ENCODE measurements at regions not wholly inside any gene's neighbourhood (a gene's known extent, or its start where the extent isn't known, plus 50 kb on each side); places are given as distances from the start of the nearest gene placed in this dataset.

- Mint-ChIP-seq H3K4me1 (peaks cover 0 to 1% (median 0%) of the 10 kb centered on the region in 4 donors), H3K4me3 (no peak overlapping the region), H3K27me3 (peaks cover 29 to 41% of the 10 kb centered on the region in 2 donors), H3K36me3 (no peaks in the 10 kb centered on the region), H3K27ac (peak overlapping the region in 1 of 7 donors; percentile 25), H3K9me3 (peaks cover 0 to 2% (median 0%) of the 10 kb centered on the region in 8 donors)
- POLR2A ChIA-PET (ENCODE audit: partially characterized antibody): no interaction called here
- Histone ChIP-seq H3K27ac (ENCODE audit: low read depth, low read length) (no peak overlapping the region), H3K9me3 (ENCODE audit: control insufficient read depth in 1 of 2, low read length in 2 of 2) (no peaks in the 10 kb centered on the region), H3K4me3 (ENCODE audit: low read length in 2 of 2) (no peak overlapping the region), H3K27me3 (ENCODE audit: insufficient read depth, low read length) (peaks cover 12% of the 10 kb centered on the region), H3K36me3 (ENCODE audit: insufficient read depth, low read length) (no peaks in the 10 kb centered on the region), H3K4me1 (ENCODE audit: insufficient read depth, low read length) (no peaks in the 10 kb centered on the region)
- DNase-seq: no peak
- intact Hi-C loops (cut with micrococcal nuclease): no loop called here
- CTCF ChIA-PET (ENCODE audit: partially characterized antibody): no interaction called here
Observed at GRCh38 chr20:59441306-59441705, 140.9 kb downstream of the EDN3 start.

- no peaks in the 10 kb centered on the region for H3K9me3 ChIP-seq (ENCODE audit: control insufficient read depth in 1 of 2, low read length in 2 of 2)
- H3K4me3 ChIP-seq (ENCODE audit: low read length in 2 of 2): no peak overlapping the region
- no peak overlapping the region for H3K4me3 Mint-ChIP-seq
- H3K36me3 Mint-ChIP-seq: no peaks in the 10 kb centered on the region
- peaks cover 37 to 41% of the 10 kb centered on the region in 2 donors for H3K27me3 Mint-ChIP-seq
- H3K4me1 Mint-ChIP-seq: peaks cover 0 to 1% (median 0%) of the 10 kb centered on the region in 4 donors
- no peak overlapping the region for H3K27ac Mint-ChIP-seq
- intact Hi-C loops (cut with micrococcal nuclease): no loop called here
- H3K27me3 ChIP-seq (ENCODE audit: insufficient read depth, low read length): peaks cover 15% of the 10 kb centered on the region
- POLR2A ChIA-PET (ENCODE audit: partially characterized antibody): no interaction called here
- H3K36me3 ChIP-seq (ENCODE audit: insufficient read depth, low read length): no peaks in the 10 kb centered on the region
- no peak overlapping the region for H3K27ac ChIP-seq (ENCODE audit: low read depth, low read length)
- no peak for DNase-seq
- H3K4me1 ChIP-seq (ENCODE audit: insufficient read depth, low read length): no peaks in the 10 kb centered on the region
- CTCF ChIA-PET (ENCODE audit: partially characterized antibody): no interaction called here
- peaks cover 0 to 2% (median 0%) of the 10 kb centered on the region in 8 donors for H3K9me3 Mint-ChIP-seq
Observed at GRCh38 chr20:59441860-59442810, 141.7 kb downstream of the EDN3 start.

GRCh38 chr20:59443550-59443949 lies 143.1 kb downstream of the EDN3 start:
- CTCF ChIA-PET (ENCODE audit: partially characterized antibody): no interaction called here
- no peak overlapping the region for H3K27ac Mint-ChIP-seq
- Histone ChIP-seq H3K36me3 (ENCODE audit: insufficient read depth, low read length) (no peaks in the 10 kb centered on the region), H3K27me3 (ENCODE audit: insufficient read depth, low read length) (peaks cover 15% of the 10 kb centered on the region), H3K4me1 (ENCODE audit: insufficient read depth, low read length) (no peaks in the 10 kb centered on the region), H3K27ac (ENCODE audit: low read depth, low read length) (no peak overlapping the region), H3K9me3 (ENCODE audit: control insufficient read depth in 1 of 2, low read length in 2 of 2) (no peaks in the 10 kb centered on the region), H3K4me3 (ENCODE audit: low read length in 2 of 2) (no peak overlapping the region)
- no peak for DNase-seq
- no peaks in the 10 kb centered on the region for H3K36me3 Mint-ChIP-seq
- peaks cover 0 to 2% (median 0%) of the 10 kb centered on the region in 8 donors for H3K9me3 Mint-ChIP-seq
- intact Hi-C loops (cut with micrococcal nuclease): no loop called here
- peaks cover 48 to 51% of the 10 kb centered on the region in 2 donors for H3K27me3 Mint-ChIP-seq
- POLR2A ChIA-PET (ENCODE audit: partially characterized antibody): no interaction called here
- peaks cover 0 to 1% (median 0%) of the 10 kb centered on the region in 4 donors for H3K4me1 Mint-ChIP-seq
- H3K4me3 Mint-ChIP-seq: no peak overlapping the region

- ChIA-PET POLR2A (ENCODE audit: partially characterized antibody) (interaction anchor here (1.0 kb wide), 1 partner anchor 9 kb away, joined by 6 read pairs; no protein-coding TSS in a partner anchor), CTCF (ENCODE audit: partially characterized antibody) (interaction anchor here (1.1 kb wide), 1 partner anchor 9 kb away, joined by 3 read pairs; no protein-coding TSS in a partner anchor)
- H3K4me1 Mint-ChIP-seq: peaks cover 0 to 1% (median 0%) of the 10 kb centered on the region in 4 donors
- H3K27me3 ChIP-seq (ENCODE audit: insufficient read depth, low read length): peaks cover 15% of the 10 kb centered on the region
- peaks cover 0 to 2% (median 0%) of the 10 kb centered on the region in 8 donors for H3K9me3 Mint-ChIP-seq
- H3K36me3 Mint-ChIP-seq: no peaks in the 10 kb centered on the region
- H3K4me1 ChIP-seq (ENCODE audit: insufficient read depth, low read length): no peaks in the 10 kb centered on the region
- peaks cover 48 to 69% of the 10 kb centered on the region in 2 donors for H3K27me3 Mint-ChIP-seq
- no peaks in the 10 kb centered on the region for H3K9me3 ChIP-seq (ENCODE audit: control insufficient read depth in 1 of 2, low read length in 2 of 2)
- no peak overlapping the region for H3K4me3 ChIP-seq (ENCODE audit: low read length in 2 of 2)
- no peak for DNase-seq
- no peak overlapping the region for H3K27ac ChIP-seq (ENCODE audit: low read depth, low read length)
- intact Hi-C loops (cut with micrococcal nuclease): no loop called here
- no peaks in the 10 kb centered on the region for H3K36me3 ChIP-seq (ENCODE audit: insufficient read depth, low read length)
- H3K4me3 Mint-ChIP-seq: no peak overlapping the region
- H3K27ac Mint-ChIP-seq: no peak overlapping the region
Observed at GRCh38 chr20:59446376-59446775, 146.0 kb downstream of the EDN3 start.

GRCh38 chr20:59448196-59448595 lies 147.8 kb downstream of the EDN3 start:
- ChIA-PET CTCF (ENCODE audit: partially characterized antibody) (no interaction called here), POLR2A (ENCODE audit: partially characterized antibody) (no interaction called here)
- no peak overlapping the region for H3K27ac Mint-ChIP-seq
- no peaks in the 10 kb centered on the region for H3K9me3 ChIP-seq (ENCODE audit: control insufficient read depth in 1 of 2, low read length in 2 of 2)
- H3K4me1 Mint-ChIP-seq: no peaks in the 10 kb centered on the region
- peaks cover 11% of the 10 kb centered on the region for H3K27me3 ChIP-seq (ENCODE audit: insufficient read depth, low read length)
- no peak overlapping the region for H3K27ac ChIP-seq (ENCODE audit: low read depth, low read length)
- no peaks in the 10 kb centered on the region for H3K36me3 Mint-ChIP-seq
- DNase-seq: no peak
- H3K36me3 ChIP-seq (ENCODE audit: insufficient read depth, low read length): no peaks in the 10 kb centered on the region
- H3K4me3 Mint-ChIP-seq: no peak overlapping the region
- no peaks in the 10 kb centered on the region for H3K4me1 ChIP-seq (ENCODE audit: insufficient read depth, low read length)
- intact Hi-C loops (cut with micrococcal nuclease): no loop called here
- H3K9me3 Mint-ChIP-seq: peaks cover 0 to 2% (median 0%) of the 10 kb centered on the region in 8 donors
- H3K4me3 ChIP-seq (ENCODE audit: low read length in 2 of 2): no peak overlapping the region
- H3K27me3 Mint-ChIP-seq: peaks cover 40 to 79% of the 10 kb centered on the region in 2 donors

- Histone ChIP-seq H3K36me3 (ENCODE audit: insufficient read depth, low read length) (no peaks in the 10 kb centered on the region), H3K4me3 (ENCODE audit: low read length in 2 of 2) (no peak overlapping the region), H3K9me3 (ENCODE audit: control insufficient read depth in 1 of 2, low read length in 2 of 2) (no peaks in the 10 kb centered on the region), H3K4me1 (ENCODE audit: insufficient read depth, low read length) (no peaks in the 10 kb centered on the region), H3K27me3 (ENCODE audit: insufficient read depth, low read length) (peaks cover 11% of the 10 kb centered on the region), H3K27ac (ENCODE audit: low read depth, low read length) (no peak overlapping the region)
- no peak for DNase-seq
- Mint-ChIP-seq H3K36me3 (no peaks in the 10 kb centered on the region), H3K4me1 (no peaks in the 10 kb centered on the region), H3K9me3 (peaks cover 0 to 2% (median 0%) of the 10 kb centered on the region in 8 donors), H3K27me3 (peaks cover 32 to 77% of the 10 kb centered on the region in 2 donors), H3K4me3 (no peak overlapping the region), H3K27ac (no peak overlapping the region)
- ChIA-PET POLR2A (ENCODE audit: partially characterized antibody) (no interaction called here), CTCF (ENCODE audit: partially characterized antibody) (no interaction called here)
- intact Hi-C loops (cut with micrococcal nuclease): no loop called here
Observed at GRCh38 chr20:59448851-59449444, 148.5 kb downstream of the EDN3 start.

GRCh38 chr20:59451066-59451630 lies 150.7 kb downstream of the EDN3 start:
- Mint-ChIP-seq H3K27me3 (peaks cover 19 to 59% of the 10 kb centered on the region in 2 donors), H3K36me3 (no peaks in the 10 kb centered on the region)

More at GRCh38 chr20:59451066-59451630, 150.7 kb downstream of the EDN3 start:
- no peak for DNase-seq
- Mint-ChIP-seq H3K27ac (no peak overlapping the region), H3K4me3 (no peak overlapping the region), H3K4me1 (no peaks in the 10 kb centered on the region), H3K9me3 (no peaks in the 10 kb centered on the region)
- Histone ChIP-seq H3K9me3 (ENCODE audit: control insufficient read depth in 1 of 2, low read length in 2 of 2) (no peaks in the 10 kb centered on the region), H3K27ac (ENCODE audit: low read depth, low read length) (no peak overlapping the region), H3K27me3 (ENCODE audit: insufficient read depth, low read length) (peaks cover 5% of the 10 kb centered on the region), H3K36me3 (ENCODE audit: insufficient read depth, low read length) (no peaks in the 10 kb centered on the region), H3K4me1 (ENCODE audit: insufficient read depth, low read length) (no peaks in the 10 kb centered on the region), H3K4me3 (ENCODE audit: low read length in 2 of 2) (no peak overlapping the region)
- ChIA-PET POLR2A (ENCODE audit: partially characterized antibody) (no interaction called here), CTCF (ENCODE audit: partially characterized antibody) (interaction anchor here (1.8 kb wide), 1 partner anchor 9 kb away, joined by 4 read pairs; no protein-coding TSS in a partner anchor)
- intact Hi-C loops (cut with micrococcal nuclease): no loop called here

Data from CD4-positive, alpha-beta memory T cell (primary cell).